ENCODE measurements at regions not wholly inside any gene's neighbourhood (a gene's known extent, or its start where the extent isn't known, plus 50 kb on each side); places are given as distances from the start of the nearest gene placed in this dataset.

- Histone ChIP-seq H3K4me2 (no peak overlapping the region), H3K4me3 (no peak overlapping the region), H3K27ac (no peak overlapping the region), H3K4me1 (no peaks in the 10 kb centered on the region), H3K9me3 (no peaks in the 10 kb centered on the region)
- no peak for TF ChIP-seq EHMT2 (IDR thresholded peaks at IDR 0.05; ENCODE audit: low read depth)
- no peak for TF ChIP-seq HOXA7 (CRISPR knock-in tag; IDR thresholded peaks at IDR 0.05)
- no peak for TF ChIP-seq JUN (IDR thresholded peaks at IDR 0.05)
- no peak for TF ChIP-seq MAX (IDR thresholded peaks at IDR 0.05)
- TF ChIP-seq FOSL2 (IDR thresholded peaks at IDR 0.05): no peak
- no peak for TF ChIP-seq FOSL2 (CRISPR knock-in tag; IDR thresholded peaks at IDR 0.05)
- no peak for TF ChIP-seq E2F6 (IDR thresholded peaks at IDR 0.05; ENCODE audit: borderline replicate concordance, low read depth)
- ATAC-seq: no peak
- FAIRE-seq: no peak
- ChIA-PET CTCF (no interaction called here), POLR2A (no interaction called here)
- under 1% methylated on average over 3 of the region's 3 CpGs for WGBS (ENCODE audit: missing lambda C conversion rate)
- no peak for DNase-seq (ENCODE audit: low read depth in 1 of 2, low spot score in 1 of 2)
Observed at GRCh38 chr2:41314511-41315070, 733.2 kb upstream of the PKDCC start.

- 18% methylated on average over 6 of the region's 6 CpGs for WGBS (ENCODE audit: missing lambda C conversion rate)
- POLR2A ChIA-PET: no interaction called here
- Histone ChIP-seq H3K4me2 (no peak overlapping the region), H3K27ac (no peak overlapping the region), H3K4me1 (no peaks in the 10 kb centered on the region), H3K9me3 (no peaks in the 10 kb centered on the region), H3K4me3 (no peak overlapping the region)
- ATAC-seq: no peak
- CTCF ChIA-PET: no interaction called here
- no peak for FAIRE-seq
- TF ChIP-seq GATA3 (IDR thresholded peaks at IDR 0.05; ENCODE audit: borderline replicate concordance): no peak
- no peak for TF ChIP-seq MAX (IDR thresholded peaks at IDR 0.05)
- TF ChIP-seq POLR2AphosphoS2 (conservative IDR thresholded peaks at IDR 0.05; ENCODE audit: low read length): no peak
- no peak for TF ChIP-seq MAZ (IDR thresholded peaks at IDR 0.05; ENCODE audit: borderline replicate concordance, low read depth, low read length)
- TF ChIP-seq CEBPB (IDR thresholded peaks at IDR 0.05): no peak
- TF ChIP-seq NR3C1 (IDR thresholded peaks at IDR 0.05): no peak
- TF ChIP-seq NPAS2 (CRISPR knock-in tag; IDR thresholded peaks at IDR 0.05; ENCODE audit: borderline replicate concordance): no peak
- no peak for TF ChIP-seq RNF2 (IDR thresholded peaks at IDR 0.05; ENCODE audit: borderline replicate concordance, low read depth)
- TF ChIP-seq RFX5 (IDR thresholded peaks at IDR 0.05): no peak
- no peak for TF ChIP-seq ATOH8 (CRISPR knock-in tag; IDR thresholded peaks at IDR 0.05; ENCODE audit: low read depth)
- TF ChIP-seq RARB (CRISPR knock-in tag; IDR thresholded peaks at IDR 0.05): no peak
- no peak for TF ChIP-seq TP53 (CRISPR knock-in tag; IDR thresholded peaks at IDR 0.05)
- no peak for TF ChIP-seq EP300 (IDR thresholded peaks at IDR 0.05)
- TF ChIP-seq HDAC2 (IDR thresholded peaks at IDR 0.05): no peak
- no peak for TF ChIP-seq NFE2L2 (conservative IDR thresholded peaks at IDR 0.05; ENCODE audit: low read length)
- no peak for TF ChIP-seq KDM5A (IDR thresholded peaks at IDR 0.05)
- TF ChIP-seq SMC3 (IDR thresholded peaks at IDR 0.05): no peak
- TF ChIP-seq ESRRA (IDR thresholded peaks at IDR 0.05; ENCODE audit: borderline replicate concordance, low read length): no peak
- TF ChIP-seq EHF (CRISPR knock-in tag; IDR thresholded peaks at IDR 0.05): no peak
- no peak for DNase-seq (ENCODE audit: low read depth in 1 of 2, low spot score in 1 of 2)
Observed at GRCh38 chr2:41319437-41319836, 728.4 kb upstream of the PKDCC start.

GRCh38 chr2:41320491-41320890 is 727.3 kb upstream of the PKDCC start:
- no peak for ATAC-seq
- no peak for DNase-seq (ENCODE audit: low read depth in 1 of 2, low spot score in 1 of 2)
- Histone ChIP-seq H3K27ac (no peak overlapping the region), H3K4me2 (no peak overlapping the region), H3K9me3 (no peaks in the 10 kb centered on the region), H3K4me1 (no peaks in the 10 kb centered on the region), H3K4me3 (no peak overlapping the region)
- 47% methylated on average over 5 of the region's 5 CpGs for WGBS (ENCODE audit: missing lambda C conversion rate)
- POLR2A ChIA-PET: no interaction called here
- no peak for FAIRE-seq
- CTCF ChIA-PET: no interaction called here
- no peak for TF ChIP-seq KDM1A (IDR thresholded peaks at IDR 0.05; ENCODE audit: low read depth)
- no peak for TF ChIP-seq EHMT2 (IDR thresholded peaks at IDR 0.05; ENCODE audit: low read depth)
- TF ChIP-seq CTCF (IDR thresholded peaks at IDR 0.05): no peak
- no peak for TF ChIP-seq TFCP2L1 (CRISPR knock-in tag; IDR thresholded peaks at IDR 0.05)
- TF ChIP-seq ZFP36 (IDR thresholded peaks at IDR 0.05; ENCODE audit: borderline replicate concordance, partially characterized antibody): no peak
- no peak for TF ChIP-seq HMGXB4 (CRISPR knock-in tag; IDR thresholded peaks at IDR 0.05; ENCODE audit: borderline replicate concordance)
- no peak for TF ChIP-seq ZC3H11A (IDR thresholded peaks at IDR 0.05)
- TF ChIP-seq RNF2 (IDR thresholded peaks at IDR 0.05; ENCODE audit: borderline replicate concordance, low read depth): no peak
- TF ChIP-seq BHLHE40 (IDR thresholded peaks at IDR 0.05; ENCODE audit: low read depth, low read length): no peak
- no peak for TF ChIP-seq NFE2L2 (conservative IDR thresholded peaks at IDR 0.05; ENCODE audit: low read length)
- TF ChIP-seq RFX5 (IDR thresholded peaks at IDR 0.05): no peak
- no peak for TF ChIP-seq NR3C1 (IDR thresholded peaks at IDR 0.05)

Measured in A549 (cell line).